Neural cell (in vitro differentiated cells): ENCODE measurements at regions not wholly inside any gene's neighbourhood (a gene's known extent, or its start where the extent isn't known, plus 50 kb on each side); places are given as distances from the start of the nearest gene placed in this dataset.
"Not testable (repeated sequence)": the region's sequence is repeated elsewhere in the genome, so short reads cannot be mapped to it uniquely, and the experiment has no call there.

Source experiments
- H2AFZ ChIP-seq: fragments of 200-600, 300-800 bp; sonication (generic), shearing (Covaris generic); 2 replicates; pipeline ENCODE4 v1.6.0; 2014; ENCODE audit warnings: low read depth, mild to moderate bottlenecking, antibody characterized with exemption, low read length, moderate library complexity
- H3F3A ChIP-seq: fragments of 200-600 bp; shearing (Covaris generic); 2 replicates; pipeline ENCODE4 v1.6.1; 2016; ENCODE audit warnings: mild to moderate bottlenecking, moderate library complexity, mixed read lengths, antibody characterized with exemption, low read length; ENCODE audit not compliant: insufficient read depth, poor library complexity, severe bottlenecking
- H3K27ac ChIP-seq: fragments of 200-600, 300-800 bp; sonication (generic), shearing (Covaris generic); 2 replicates; pipeline ENCODE4 v1.5.1; 2014; ENCODE audit warnings: mild to moderate bottlenecking, low read length, moderate library complexity
- H3K27me3 ChIP-seq: fragments of 300-800, 200-600 bp; sonication (generic), shearing (Covaris generic); 2 replicates; pipeline ENCODE4 v1.6.0; 2014; ENCODE audit warnings: mild to moderate bottlenecking, low read depth, low read length, moderate library complexity; ENCODE audit not compliant: insufficient read depth
- H3K36me3 ChIP-seq: fragments of 300-800, 200-600 bp; sonication (generic), shearing (Covaris generic); 2 replicates; pipeline ENCODE4 v1.5.1; 2014; ENCODE audit warnings: mild to moderate bottlenecking, antibody characterized with exemption, low read length, moderate library complexity; ENCODE audit not compliant: insufficient read depth
- H3K4me2 ChIP-seq: fragments of 300-800, 200-600 bp; sonication (generic), shearing (Covaris generic); 2 replicates; pipeline ENCODE4 v1.6.0; 2014; ENCODE audit warnings: mild to moderate bottlenecking, low read length
- H3K4me3 ChIP-seq: fragments of 300-800, 200-600 bp; sonication (generic), shearing (Covaris generic); 2 replicates; pipeline ENCODE4 v1.5.1; 2014; ENCODE audit warnings: mild to moderate bottlenecking, low read length, moderate library complexity
- H3K79me2 ChIP-seq: fragments of 200-600 bp; shearing (Covaris generic); replicated peaks from 2 replicates; pipeline ENCODE4 v1.6.0; 2014; ENCODE audit warnings: mild to moderate bottlenecking, low read length, moderate library complexity; ENCODE audit not compliant: insufficient read depth
- H3K9ac ChIP-seq: fragments of 300-800, 200-600 bp; sonication (generic), shearing (Covaris generic); 2 replicates; pipeline ENCODE4 v1.6.1; 2016; ENCODE audit warnings: mild to moderate bottlenecking, low read length, mixed read lengths
- H3K9me2 ChIP-seq: fragments of 200-600 bp; shearing (Covaris generic); 2 replicates; pipeline ENCODE4 v1.6.1; 2016; ENCODE audit warnings: mild to moderate bottlenecking, low read length, mixed read lengths; ENCODE audit not compliant: insufficient read depth
- H3K9me3 ChIP-seq: fragments of 200-600, 300-800 bp; sonication (generic), shearing (Covaris generic); 2 replicates; pipeline ENCODE4 v1.6.1; 2016; ENCODE audit warnings: mild to moderate bottlenecking, mixed run types, low read length, moderate library complexity, mixed read lengths
- H4K20me1 ChIP-seq: fragments of 200-600 bp; shearing (Covaris generic); 2 replicates; pipeline ENCODE4 v1.6.1; 2016; ENCODE audit warnings: mild to moderate bottlenecking, mixed run types; ENCODE audit not compliant: insufficient read depth
- CTCF ChIP-seq: fragments of 450-650 bp; IDR thresholded peaks from 2 replicates; pipeline ENCODE4 v1.5.1; 2014; ENCODE audit warnings: antibody characterized with exemption, mild to moderate bottlenecking, moderate library complexity; ENCODE audit not compliant: poor library complexity, severe bottlenecking
- EP300 ChIP-seq: fragments of 450-650 bp; conservative IDR thresholded peaks from 2 replicates; pipeline ENCODE4 v1.6.1; 2014; ENCODE audit warnings: antibody characterized with exemption, mild to moderate bottlenecking, moderate library complexity; ENCODE audit not compliant: poor library complexity, severe bottlenecking
- EZH2 ChIP-seq: fragments of 200-600, 300-800 bp; shearing (Covaris generic), sonication (generic); IDR thresholded peaks from 2 replicates; pipeline ENCODE4 v1.6.1; 2014; ENCODE audit warnings: antibody characterized with exemption, low read length, borderline replicate concordance, mild to moderate bottlenecking; ENCODE audit not compliant: insufficient read depth, poor library complexity, severe bottlenecking
- MXI1 ChIP-seq: fragments of 450-650 bp; conservative IDR thresholded peaks from 2 replicates; pipeline ENCODE4 v1.6.1; 2014; ENCODE audit warnings: antibody characterized with exemption, mild to moderate bottlenecking; ENCODE audit not compliant: poor library complexity, severe bottlenecking
- POLR2AphosphoS5 ChIP-seq: IDR thresholded peaks from 2 replicates; pipeline ENCODE4 v1.6.1; 2012
- RAD21 ChIP-seq: fragments of 450-650 bp; conservative IDR thresholded peaks from 2 replicates; pipeline ENCODE4 v1.6.1; 2014; ENCODE audit warnings: antibody characterized with exemption, mild to moderate bottlenecking, moderate library complexity
- SMC3 ChIP-seq: fragments of 450-650 bp; conservative IDR thresholded peaks from 2 replicates; pipeline ENCODE4 v1.6.1; 2014; ENCODE audit warnings: antibody characterized with exemption, mild to moderate bottlenecking, moderate library complexity; ENCODE audit not compliant: poor library complexity
- TAF1 ChIP-seq: IDR thresholded peaks from 2 replicates; pipeline ENCODE4 v1.6.1; 2012; ENCODE audit warnings: low read depth
- TF ChIP-seq, protein P1 (sequence below): IDR thresholded peaks from 2 replicates; pipeline ENCODE4 v1.6.1; 2012; ENCODE audit warnings: borderline replicate concordance

GRCh38 chr2:175330195-175330594, 148.7 kb upstream of the ATP5MC3 start:
- no peaks in the 10 kb centered on the region for H3K9me2 ChIP-seq
- H3K4me2 ChIP-seq = no peak overlapping the region
- H2AFZ ChIP-seq = no peak overlapping the region
- H3K27me3 ChIP-seq = no peaks in the 10 kb centered on the region
- H3K4me3 ChIP-seq = no peak overlapping the region
- H4K20me1 ChIP-seq = no peaks in the 10 kb centered on the region
- no peak overlapping the region for H3K9ac ChIP-seq
- no peaks in the 10 kb centered on the region for H3K9me3 ChIP-seq
- TF ChIP-seq CTCF = no peak
- TF ChIP-seq, protein P1, sequence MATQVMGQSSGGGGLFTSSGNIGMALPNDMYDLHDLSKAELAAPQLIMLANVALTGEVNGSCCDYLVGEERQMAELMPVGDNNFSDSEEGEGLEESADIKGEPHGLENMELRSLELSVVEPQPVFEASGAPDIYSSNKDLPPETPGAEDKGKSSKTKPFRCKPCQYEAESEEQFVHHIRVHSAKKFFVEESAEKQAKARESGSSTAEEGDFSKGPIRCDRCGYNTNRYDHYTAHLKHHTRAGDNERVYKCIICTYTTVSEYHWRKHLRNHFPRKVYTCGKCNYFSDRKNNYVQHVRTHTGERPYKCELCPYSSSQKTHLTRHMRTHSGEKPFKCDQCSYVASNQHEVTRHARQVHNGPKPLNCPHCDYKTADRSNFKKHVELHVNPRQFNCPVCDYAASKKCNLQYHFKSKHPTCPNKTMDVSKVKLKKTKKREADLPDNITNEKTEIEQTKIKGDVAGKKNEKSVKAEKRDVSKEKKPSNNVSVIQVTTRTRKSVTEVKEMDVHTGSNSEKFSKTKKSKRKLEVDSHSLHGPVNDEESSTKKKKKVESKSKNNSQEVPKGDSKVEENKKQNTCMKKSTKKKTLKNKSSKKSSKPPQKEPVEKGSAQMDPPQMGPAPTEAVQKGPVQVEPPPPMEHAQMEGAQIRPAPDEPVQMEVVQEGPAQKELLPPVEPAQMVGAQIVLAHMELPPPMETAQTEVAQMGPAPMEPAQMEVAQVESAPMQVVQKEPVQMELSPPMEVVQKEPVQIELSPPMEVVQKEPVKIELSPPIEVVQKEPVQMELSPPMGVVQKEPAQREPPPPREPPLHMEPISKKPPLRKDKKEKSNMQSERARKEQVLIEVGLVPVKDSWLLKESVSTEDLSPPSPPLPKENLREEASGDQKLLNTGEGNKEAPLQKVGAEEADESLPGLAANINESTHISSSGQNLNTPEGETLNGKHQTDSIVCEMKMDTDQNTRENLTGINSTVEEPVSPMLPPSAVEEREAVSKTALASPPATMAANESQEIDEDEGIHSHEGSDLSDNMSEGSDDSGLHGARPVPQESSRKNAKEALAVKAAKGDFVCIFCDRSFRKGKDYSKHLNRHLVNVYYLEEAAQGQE = no peak
- no peaks in the 10 kb centered on the region for H3K36me3 ChIP-seq
- H3F3A ChIP-seq = no peaks in the 10 kb centered on the region
- H3K79me2 ChIP-seq = no peaks in the 10 kb centered on the region
- H3K27ac ChIP-seq = no peak overlapping the region

GRCh38 chr2:175326801-175327200, 145.3 kb upstream of the ATP5MC3 start:
- Histone ChIP-seq H3F3A (no peaks in the 10 kb centered on the region), H3K79me2 (no peaks in the 10 kb centered on the region), H3K9ac (no peak overlapping the region), H3K9me3 (no peaks in the 10 kb centered on the region), H3K27ac (no peak overlapping the region), H3K9me2 (no peaks in the 10 kb centered on the region), H3K36me3 (no peaks in the 10 kb centered on the region), H3K4me3 (no peak overlapping the region), H3K27me3 (no peaks in the 10 kb centered on the region), H4K20me1 (no peaks in the 10 kb centered on the region), H3K4me2 (no peak overlapping the region), H2AFZ (no peak overlapping the region)
- TF ChIP-seq EZH2 (no peak), CTCF (no peak), MXI1 (no peak), EP300 (no peak), POLR2AphosphoS5 (no peak), SMC3 (no peak), RAD21 (no peak), TAF1 (no peak)

DNA sequence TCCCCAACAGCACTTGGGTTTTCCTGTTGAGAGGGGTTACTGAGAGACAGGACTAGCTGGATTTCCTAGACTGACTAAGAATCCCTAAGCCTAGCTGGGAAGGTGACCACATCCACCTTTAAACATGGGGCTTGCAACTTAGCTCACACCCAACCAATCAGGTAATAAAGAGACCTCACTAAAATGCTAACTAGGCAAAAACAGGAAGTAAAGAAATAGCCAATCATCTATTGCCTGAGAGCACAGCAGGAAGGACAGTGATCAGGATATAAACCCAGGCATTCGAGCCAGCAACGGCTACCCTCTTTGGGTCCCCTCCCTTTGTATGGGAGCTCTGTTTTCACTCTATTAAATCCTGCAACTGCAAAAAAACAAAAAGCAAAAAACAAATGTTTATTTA, 144.7 kb upstream of the ATP5MC3 start:
- not testable (repeated sequence) for H3K4me3 ChIP-seq, H3K79me2 ChIP-seq, H4K20me1 ChIP-seq, H3K9ac ChIP-seq, H3F3A ChIP-seq, H3K27ac ChIP-seq, H3K9me2 ChIP-seq, H3K9me3 ChIP-seq, H3K4me2 ChIP-seq, H2AFZ ChIP-seq, H3K36me3 ChIP-seq, H3K27me3 ChIP-seq
